ENCODE measurements at regions not wholly inside any gene's neighbourhood (a gene's known extent, or its start where the extent isn't known, plus 50 kb on each side); places are given as distances from the start of the nearest gene placed in this dataset.
"Not testable (repeated sequence)": the region's sequence is repeated elsewhere in the genome, so short reads cannot be mapped to it uniquely, and the experiment has no call there.

DNA sequence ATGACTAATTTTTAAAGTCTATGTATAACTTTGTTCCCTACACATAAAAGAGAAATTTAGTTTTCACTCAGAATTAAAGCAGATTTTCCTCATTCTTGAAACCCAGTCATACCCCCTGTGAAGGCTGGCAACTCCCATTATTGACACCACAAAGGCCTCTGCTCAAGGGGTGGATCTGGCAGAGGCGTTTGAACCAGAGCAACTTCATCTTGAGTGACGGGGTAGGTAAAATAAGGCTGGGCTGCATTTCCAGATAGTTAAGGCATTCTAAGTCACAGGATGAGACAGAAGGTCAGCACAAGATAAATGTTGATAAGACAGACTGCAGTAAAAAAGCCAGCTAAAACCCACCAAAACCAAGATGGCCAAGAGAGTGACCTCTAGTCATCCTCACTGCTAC, 177.2 kb upstream of the OR13F1 start:
- no peak for DNase-seq (ENCODE audit: low spot score)

DNA sequence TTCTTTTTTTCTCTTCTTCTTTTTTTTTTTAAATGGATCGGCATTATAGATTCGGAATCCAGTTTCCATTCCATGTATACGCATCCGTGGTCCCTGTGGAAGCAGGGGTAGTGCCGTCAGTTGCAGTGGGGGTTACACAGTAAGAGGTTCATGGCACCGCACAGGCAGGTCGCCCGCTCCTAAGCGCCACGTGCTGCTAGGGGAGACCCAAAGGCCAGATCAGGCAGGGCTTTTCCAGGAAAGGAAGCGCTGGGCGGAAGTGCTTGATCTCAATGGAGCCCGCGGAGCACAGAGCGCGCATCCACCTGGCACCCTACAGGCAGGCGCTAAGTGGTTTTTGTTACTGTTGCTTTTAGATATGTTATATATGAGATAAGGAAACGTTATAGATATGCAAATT, 174.8 kb upstream of the OR13F1 start:
- no peak for DNase-seq (ENCODE audit: low spot score)

DNA sequence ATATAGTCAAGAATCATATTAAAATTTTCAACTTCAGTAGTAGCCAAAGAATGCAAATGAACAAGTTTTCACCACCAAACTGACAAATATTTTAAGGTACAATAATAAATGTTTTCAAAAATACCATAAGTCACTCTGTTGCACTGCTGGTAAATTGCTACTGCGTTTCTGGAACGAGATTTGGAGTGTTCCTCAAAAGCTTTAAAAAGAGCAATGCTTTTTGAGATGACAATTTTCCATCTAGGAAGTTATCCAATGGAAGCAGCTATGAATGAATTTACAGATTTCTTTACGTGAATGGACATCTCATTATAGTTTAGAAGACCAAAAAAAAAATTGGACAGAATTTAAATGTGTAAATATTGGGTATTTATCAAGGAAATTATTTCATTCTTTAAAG, 173.2 kb upstream of the OR13F1 start:
- no peak for DNase-seq (ENCODE audit: low spot score)

DNA sequence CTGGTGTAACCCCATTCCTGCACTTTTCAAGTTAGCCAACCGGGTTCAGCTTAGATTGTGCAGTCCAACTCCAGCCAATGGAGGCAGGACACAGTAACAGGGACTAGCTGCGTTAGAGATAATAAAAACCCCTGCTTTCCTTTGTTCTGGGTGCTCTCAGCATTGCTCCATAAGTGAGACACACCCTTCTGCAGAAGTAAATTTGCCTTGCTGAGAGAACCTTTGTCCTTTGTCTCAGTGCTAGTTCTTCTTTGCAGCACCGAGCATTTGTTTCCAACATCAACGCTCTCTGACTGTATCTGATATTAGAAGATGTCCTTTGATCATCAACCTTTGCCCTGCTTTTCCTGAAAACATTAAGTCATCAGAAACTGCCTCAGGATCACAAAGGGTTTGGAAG, 169.5 kb upstream of the OR13F1 start:
- DNase-seq (ENCODE audit: low spot score), result no peak

DNA sequence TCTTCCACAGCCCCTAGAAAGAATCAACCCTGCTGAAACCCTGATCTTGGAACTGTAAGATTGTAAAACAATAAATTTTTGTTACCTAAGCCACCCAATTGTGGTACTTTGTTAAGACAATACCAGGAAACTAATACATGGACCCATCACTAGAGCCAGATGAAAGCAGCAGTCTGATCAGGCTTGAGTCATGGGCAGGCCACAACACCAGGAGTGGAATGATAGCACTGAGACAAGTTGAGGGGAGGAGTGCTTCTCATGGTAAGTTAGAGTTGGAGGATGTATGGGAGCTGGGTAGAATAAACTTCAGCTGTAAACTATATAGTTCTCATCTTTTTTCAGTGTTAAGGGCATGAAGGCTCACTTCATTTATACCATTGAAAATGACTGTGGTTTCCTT, 164.4 kb upstream of the OR13F1 start:
- no peak for DNase-seq (ENCODE audit: low spot score)

DNA sequence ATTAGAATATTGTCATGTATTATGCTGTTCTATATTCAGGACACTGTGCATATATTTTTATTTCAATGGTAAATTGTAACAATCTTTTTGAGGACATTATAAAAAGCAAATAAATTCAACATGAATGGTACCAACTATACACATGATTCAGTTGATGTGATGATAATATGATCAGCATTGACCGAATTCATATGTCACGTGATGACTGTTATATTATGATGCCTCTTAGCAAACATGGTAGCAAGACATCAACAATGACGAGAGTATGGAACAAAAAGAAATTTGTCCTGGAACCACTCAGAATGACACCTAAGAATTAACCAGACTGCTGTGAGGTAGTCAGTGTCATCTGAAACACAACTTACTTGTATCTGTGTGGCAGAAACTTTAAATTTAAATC, 161.5 kb upstream of the OR13F1 start:
- no peak for DNase-seq (ENCODE audit: low spot score)

DNA sequence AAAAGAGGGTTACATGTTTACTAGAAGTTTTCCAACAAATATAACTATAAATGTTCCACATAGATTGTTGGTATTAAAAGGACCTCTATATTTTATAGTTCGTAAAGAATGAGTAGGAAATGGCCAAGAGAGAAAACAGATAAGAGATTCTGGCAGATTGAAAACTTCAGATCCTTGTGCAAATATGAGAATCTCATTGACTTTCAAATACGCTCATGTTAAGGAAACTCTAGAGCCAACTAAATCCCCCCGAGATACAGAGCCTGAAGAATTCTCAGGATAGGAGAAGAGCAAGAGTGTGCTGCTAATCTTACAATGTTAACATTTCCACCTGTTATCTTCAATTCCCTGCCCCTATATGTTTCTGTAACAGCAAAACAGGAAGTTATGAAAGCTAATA, 159.0 kb upstream of the OR13F1 start:
- DNase-seq (ENCODE audit: low spot score), result no peak

DNA sequence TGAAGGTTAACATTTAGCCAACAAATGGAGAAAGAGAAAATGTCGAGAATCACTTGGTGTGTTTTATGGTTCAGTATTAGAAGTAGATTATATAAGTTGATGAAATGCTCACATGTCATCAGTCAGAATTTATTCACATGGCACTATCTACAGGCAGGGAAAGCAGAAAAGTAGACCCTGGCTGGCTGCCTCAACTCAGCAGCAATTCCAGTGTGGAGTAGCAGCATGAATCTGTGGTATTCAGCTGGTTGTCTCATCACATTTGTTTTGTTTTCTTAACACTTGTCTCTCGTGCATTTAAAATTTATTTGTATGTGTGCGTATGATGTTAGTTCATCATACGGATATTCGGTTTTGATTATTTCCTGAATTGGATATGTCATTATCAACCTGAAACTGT, 153.5 kb upstream of the OR13F1 start:
- no peak for DNase-seq (ENCODE audit: low spot score)

DNA sequence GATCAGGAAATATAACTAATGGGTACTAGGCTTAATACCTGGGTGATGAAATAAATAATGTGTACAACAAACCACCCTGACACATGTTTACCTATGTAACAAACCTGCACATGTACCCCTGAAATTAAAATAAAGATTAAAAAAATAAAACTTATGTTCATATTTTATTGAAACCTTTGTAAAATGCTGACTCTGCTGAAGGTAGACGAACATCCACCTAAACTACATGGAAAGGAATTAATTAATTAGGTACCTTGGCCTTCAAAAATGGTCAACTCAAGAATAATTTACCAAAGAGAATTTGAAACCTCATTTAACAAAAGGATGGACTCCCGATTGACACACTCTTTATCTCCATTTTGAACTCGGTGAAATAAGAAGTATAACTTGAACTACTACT, 152.3 kb upstream of the OR13F1 start:
- no peak for DNase-seq (ENCODE audit: low spot score)

DNA sequence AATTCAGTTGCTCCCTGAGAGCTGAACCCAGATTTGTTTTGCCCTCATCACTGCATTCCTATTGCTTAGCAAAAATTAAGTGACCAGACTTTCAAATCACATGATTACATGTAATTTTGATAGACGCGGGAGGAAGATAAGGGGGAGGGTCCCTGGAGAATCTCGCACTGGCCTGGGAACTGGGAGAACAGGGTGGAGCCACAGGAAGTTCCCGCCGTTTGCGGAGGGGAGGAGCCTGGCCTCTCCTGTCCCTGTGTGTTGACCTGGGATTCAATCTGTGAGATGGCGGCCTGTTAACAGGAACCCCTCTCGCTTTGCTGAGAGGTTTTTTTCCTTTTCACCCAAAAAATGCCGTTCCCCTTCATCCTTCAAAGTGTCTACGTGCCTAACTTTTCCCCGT, 142.9 kb upstream of the OR13F1 start:
- no peak for DNase-seq (ENCODE audit: low spot score)

DNA sequence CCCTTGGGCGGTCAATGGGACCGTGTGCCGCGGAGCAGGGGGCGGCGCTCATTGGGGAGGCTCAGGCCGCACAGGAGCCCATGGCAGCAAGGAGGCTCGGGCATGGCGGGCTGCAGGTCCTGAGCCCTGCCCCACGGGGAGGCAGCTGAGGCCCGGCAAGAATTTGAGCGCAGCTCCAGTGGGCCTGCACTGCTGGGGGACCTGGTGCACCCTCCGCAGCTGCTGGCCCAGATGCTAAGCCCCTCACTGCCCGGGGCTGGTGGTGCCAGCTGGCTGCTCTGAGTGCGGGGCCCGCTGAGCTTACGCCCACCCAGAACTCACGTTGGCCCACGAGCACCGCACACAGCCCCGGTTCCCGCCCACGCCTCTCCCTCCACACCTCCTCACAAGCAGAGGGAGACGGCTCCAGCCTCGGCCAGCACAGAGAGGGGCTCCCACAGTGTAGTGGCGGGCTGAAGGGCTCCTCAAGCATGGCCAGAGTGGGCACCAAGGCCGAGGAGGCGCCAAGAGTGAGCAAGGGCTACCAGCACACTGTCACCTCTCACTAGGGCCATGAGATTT, 141.1 kb upstream of the OR13F1 start:
- no peak for DNase-seq (ENCODE audit: low spot score)

DNA sequence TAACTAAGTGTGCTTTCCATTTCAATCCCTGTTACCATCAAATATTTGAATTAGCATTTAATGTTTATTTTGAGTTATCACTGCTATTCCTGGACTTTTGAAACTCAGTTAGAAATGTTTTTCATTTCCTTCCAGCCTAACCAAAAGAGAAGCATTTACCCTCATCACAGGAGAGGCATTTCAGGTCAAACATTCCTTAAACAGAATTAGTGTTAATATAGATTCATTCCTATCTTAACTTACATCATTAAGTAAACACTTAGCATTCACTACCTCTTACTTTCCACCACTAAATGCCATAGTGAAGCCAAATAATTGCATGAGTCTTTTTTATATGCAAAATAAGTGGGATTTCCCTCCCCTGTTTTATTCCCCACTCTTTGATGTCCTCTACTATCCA, 136.6 kb upstream of the OR13F1 start:
- DNase-seq (ENCODE audit: low spot score), result no peak

DNA sequence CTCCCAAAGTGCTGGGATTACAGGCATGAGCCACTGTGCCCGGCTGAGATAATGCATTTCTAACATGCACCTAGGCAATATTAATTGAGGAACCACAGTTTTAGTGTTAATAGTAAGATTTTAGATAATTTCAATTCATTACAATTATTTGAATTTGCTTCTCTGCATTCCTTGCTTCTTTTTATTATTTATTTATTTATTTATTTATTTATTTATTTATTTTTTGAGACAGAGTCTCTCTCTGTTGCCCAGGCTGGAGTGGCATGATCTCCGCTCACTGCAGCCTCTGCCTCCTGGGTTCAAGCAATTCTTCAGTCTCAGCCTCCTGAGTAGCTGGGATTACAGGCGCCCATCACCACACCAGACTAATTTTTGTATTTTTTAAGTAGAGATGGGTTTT, 135.7 kb upstream of the OR13F1 start:
- not testable (repeated sequence) for DNase-seq (ENCODE audit: low spot score)

DNA sequence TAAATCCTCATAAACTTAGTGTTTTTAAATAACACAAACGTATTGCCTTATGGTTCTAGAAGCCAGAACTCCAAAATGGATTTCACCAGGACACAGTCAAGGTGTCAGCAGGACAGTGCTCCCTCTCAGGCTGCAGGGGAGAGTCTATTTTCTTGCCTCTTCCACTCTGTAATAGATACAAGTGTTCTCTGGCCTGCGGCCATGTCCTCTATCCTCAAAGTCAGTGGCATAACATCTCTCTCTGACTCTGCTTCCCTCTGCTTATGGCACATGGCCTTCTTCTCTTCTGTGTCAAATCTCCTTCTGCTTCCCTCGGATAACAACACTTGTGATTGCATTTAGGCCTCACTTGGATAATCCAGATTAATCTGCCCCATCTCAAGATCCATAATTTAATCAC, 129.4 kb upstream of the OR13F1 start:
- DNase-seq (ENCODE audit: low spot score), result no peak

DNA sequence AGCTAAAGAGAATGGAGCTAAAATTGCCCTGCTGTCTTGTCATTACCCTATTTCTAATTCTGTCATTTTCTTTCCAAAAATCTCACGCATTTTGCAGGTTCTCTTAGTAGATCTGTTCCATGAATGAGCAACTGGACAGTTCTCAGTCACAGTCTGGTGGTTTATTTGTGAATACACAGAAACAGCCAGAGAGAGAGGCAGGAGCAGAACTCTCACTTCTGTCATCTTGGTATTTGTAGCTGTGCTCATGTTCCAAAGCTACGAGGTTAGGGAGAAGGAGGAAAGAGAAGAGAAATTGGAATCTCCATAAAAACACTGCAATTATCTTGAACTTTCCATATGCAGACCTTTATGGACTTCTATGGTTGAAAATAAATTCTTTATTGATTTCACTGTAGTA, 118.0 kb upstream of the OR13F1 start:
- no peak for DNase-seq (ENCODE audit: low spot score)

DNA sequence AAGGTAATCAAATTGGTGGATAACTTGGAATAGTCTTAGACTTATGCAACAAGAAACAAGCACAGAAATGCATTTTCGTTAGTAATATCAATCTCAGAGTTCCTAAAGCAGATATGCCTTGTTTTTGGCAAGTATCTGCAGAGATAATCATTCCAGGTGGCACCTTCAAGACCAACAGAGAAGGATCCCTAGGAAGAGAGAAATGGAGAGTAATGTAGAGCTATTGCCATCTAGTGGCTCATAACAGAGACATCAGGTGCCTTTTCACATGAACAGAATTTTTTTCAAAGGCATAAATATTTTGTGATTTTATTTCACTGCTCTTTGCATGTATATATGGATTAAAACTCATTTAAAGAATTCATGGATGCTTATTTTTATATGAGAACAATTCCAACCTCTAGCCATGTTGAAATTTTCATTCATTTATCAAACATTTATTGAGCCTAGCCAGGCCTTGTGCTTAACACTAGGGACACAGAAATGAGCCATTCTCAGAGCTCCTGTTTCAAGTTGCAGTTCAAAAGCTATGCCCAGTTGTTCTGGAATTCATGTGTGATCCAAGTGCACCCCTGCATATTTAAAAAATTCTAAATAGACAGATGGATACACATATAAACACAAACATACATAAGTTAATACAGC, 117.5 kb upstream of the OR13F1 start:
- peak; percentile 49 for DNase-seq (ENCODE audit: low spot score)

DNA sequence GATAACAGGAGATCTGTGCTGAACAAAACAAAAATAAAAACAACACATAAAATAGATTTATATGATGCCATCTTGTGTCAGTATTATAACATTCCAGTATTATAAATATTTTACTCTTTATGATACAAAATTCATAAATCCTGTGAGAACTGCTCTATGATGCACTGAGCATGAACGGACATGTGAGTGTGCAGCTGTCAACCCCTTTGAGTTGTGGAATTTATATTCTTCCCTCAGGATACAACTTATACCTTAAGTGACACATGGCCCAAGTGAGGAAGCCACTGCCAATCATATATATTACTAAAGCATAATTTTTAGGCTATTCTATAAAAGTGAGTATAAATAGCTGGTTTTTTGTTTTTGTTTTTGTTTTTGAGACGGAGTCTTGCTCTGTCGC, 116.0 kb upstream of the OR13F1 start:
- no peak for DNase-seq (ENCODE audit: low spot score)

DNA sequence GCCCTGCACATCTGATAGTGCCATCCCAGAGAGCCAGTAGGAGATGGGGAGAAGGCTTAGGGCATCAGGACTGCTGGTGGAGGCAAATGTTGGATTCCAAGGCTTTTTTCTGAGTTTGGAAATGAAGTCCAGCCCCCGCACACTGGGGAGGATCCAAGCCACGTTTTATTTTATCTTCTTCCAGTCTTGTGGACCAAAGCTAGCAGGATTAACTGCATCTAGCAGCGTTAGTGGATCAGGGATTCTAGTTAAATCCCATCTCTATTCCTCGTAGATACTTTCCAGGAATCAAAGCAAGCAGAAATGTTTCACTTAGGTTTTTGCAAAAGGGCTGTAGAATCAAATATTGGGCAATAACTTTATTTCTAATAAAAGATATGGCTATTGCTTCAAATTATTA, 114.7 kb upstream of the OR13F1 start:
- no peak for DNase-seq (ENCODE audit: low spot score)

DNA sequence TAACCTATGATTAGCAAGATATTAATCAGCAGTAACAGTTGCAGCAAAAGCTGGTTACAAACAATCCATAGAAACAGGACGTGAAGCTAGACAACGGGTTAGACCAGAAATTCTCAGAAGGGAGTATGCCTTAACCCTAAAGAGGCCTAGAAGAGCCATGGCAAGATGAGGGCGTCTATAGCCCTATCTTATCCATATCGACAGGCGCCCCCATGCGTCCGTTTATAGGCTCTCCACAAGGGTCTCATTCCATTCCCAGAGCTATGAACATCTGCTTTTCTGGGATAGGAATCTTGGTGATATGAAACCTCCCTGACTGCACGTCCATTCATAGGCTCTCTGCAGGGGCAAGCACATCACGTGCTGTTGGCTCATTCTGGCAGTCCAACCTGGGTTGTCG, 109.2 kb upstream of the OR13F1 start:
- not testable (repeated sequence) for DNase-seq (ENCODE audit: low spot score)

DNA sequence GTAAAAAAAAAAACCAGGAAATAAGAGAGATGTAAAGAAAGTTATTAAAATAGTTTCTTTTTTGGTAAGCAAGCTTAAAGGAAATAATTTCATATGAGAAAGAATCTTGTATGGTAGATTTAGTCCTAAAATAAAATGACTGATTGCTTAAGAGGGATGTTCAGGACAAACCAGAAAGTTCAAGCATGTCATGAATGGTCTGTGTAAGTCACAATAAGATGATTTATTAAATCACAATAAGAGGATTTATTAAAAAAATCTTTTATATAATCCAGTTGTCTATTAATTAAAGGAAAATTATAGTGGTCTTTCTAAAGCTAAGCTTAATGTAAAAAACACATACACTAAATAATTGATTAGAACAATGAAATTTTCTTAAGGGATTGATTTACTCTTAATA, 91.8 kb upstream of the OR13F1 start:
- no peak for DNase-seq (ENCODE audit: low spot score)

DNA sequence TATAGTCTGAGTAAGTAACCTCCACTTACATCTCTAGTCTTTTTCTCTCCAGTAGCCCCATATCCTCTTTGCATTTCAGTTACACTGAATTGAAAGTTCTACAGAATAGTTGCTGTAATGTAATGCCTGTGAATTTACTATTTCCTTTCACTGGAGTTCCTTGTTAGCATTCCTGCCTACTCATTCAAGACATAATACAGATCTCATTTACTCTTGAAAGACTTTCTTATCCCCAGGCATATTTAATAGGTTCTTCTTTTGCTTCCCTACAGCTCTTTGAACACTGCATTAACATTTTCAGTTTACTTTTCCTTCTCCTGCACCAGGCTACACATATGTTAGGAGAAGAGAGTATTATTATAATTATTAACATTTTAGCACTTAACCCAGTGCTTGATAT, 87.6 kb upstream of the OR13F1 start:
- no peak for DNase-seq (ENCODE audit: low spot score)

DNA sequence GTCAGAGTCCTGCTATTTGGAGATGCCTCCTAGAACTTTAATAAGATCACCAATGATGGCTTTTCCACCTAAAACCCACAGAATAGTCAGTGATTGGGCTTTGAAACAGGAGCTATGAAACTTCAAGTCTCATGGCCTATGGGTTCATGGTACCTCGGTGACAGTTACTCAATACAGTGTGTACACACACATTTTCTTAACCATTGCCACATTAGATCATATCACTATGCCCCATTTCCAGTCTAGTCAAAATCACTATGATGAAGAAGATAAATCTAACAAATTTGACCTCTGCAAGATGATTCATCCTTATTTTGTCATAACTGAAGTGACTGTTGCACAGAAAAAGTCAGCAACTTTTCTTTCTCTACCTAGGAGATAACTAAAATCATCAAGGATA, 86.8 kb upstream of the OR13F1 start:
- no peak for DNase-seq (ENCODE audit: low spot score)

DNA sequence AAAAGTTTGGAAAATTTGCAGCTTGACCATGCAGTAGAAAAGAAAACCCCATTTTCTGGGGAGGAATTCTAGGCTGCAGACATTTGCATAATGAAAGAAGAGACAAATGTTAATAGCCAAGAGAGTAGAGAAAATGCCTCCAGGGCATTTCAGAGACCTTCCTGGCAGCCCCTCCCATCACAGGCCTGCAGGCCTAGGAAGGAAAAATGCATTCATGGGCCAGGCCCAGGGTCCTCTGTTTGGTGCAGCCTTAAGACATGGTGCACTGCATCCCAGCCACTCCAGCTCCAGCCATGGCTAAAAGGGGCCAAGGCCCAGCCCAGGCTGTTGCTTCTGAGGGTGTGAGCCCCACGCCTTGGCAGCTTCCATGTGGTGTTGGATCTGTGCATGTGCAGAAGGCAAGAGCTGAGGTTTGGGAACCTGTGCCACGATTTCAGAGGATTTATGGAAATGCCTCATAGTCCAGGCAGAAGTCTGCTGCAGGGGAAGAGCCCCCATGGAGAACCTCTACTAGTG, 75.0 kb upstream of the OR13F1 start:
- no peak for DNase-seq (ENCODE audit: low spot score)

DNA sequence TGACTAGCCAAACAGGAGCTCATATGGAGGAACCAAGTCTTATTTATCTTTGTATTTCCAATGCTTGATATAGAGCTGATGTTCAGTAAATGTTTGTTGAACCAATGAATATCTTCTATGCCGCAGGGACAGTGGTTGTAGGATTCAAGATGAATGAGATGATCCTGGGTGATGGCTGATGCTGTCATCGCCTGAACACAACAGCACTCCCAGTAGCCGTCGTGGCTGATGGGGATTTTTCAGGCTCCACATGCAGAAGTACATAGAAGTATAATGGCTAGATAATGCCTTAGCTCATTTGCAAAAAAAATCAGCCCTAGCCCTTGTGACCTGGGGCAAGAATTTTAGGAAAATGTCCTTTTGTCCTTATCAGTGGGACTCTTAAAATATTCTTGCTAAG, 69.0 kb upstream of the OR13F1 start:
- no peak for DNase-seq (ENCODE audit: low spot score)
